ENCODE measurements at regions not wholly inside any gene's neighbourhood (a gene's known extent, or its start where the extent isn't known, plus 50 kb on each side); places are given as distances from the start of the nearest gene placed in this dataset.

DNA sequence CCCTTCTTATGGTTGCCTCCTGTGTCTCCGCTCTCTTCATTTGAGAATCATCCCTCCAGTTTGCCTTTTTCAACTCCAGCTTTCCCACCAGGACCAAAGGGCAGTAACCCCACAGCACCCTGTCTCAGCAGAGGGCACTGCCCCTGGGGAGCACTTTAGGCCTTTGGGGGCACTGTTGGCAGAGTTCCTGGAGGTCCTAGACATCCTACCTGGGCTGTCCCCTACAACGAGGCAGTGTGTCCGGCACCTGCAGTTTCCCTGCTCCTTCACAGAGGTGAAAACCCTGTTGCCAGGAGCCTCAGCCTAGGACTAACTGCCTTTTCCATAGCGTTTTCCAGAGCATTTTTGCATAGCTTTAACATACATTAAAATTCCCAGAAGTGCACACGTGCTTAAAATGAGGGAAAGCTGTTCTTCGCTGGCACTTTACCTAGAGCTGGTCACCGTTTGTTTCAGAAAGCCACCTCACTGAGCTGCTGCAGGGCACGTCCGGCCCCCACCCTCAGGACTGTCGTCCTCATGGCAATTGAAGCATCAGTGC lies 234.9 kb downstream of the TEX29 start:
- peaks cover 18% of the 10 kb centered on the region for H3K27me3 ChIP-seq
- H3K4me3 ChIP-seq = no peak overlapping the region
- TF ChIP-seq, protein P1, sequence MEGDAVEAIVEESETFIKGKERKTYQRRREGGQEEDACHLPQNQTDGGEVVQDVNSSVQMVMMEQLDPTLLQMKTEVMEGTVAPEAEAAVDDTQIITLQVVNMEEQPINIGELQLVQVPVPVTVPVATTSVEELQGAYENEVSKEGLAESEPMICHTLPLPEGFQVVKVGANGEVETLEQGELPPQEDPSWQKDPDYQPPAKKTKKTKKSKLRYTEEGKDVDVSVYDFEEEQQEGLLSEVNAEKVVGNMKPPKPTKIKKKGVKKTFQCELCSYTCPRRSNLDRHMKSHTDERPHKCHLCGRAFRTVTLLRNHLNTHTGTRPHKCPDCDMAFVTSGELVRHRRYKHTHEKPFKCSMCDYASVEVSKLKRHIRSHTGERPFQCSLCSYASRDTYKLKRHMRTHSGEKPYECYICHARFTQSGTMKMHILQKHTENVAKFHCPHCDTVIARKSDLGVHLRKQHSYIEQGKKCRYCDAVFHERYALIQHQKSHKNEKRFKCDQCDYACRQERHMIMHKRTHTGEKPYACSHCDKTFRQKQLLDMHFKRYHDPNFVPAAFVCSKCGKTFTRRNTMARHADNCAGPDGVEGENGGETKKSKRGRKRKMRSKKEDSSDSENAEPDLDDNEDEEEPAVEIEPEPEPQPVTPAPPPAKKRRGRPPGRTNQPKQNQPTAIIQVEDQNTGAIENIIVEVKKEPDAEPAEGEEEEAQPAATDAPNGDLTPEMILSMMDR (IDR thresholded peaks at IDR 0.05; ENCODE audit: low read depth, low read length) = no peak
- no peak for DNase-seq (ENCODE audit: low read depth in 1 of 2, low spot score in 1 of 2)
- H3K4me1 ChIP-seq (ENCODE audit: low read depth) = no peaks in the 10 kb centered on the region
- H3K27ac ChIP-seq = no peak overlapping the region
- no peaks in the 10 kb centered on the region for H3K36me3 ChIP-seq
- no peaks in the 10 kb centered on the region for H3K9me3 ChIP-seq (ENCODE audit: low read depth)

DNA sequence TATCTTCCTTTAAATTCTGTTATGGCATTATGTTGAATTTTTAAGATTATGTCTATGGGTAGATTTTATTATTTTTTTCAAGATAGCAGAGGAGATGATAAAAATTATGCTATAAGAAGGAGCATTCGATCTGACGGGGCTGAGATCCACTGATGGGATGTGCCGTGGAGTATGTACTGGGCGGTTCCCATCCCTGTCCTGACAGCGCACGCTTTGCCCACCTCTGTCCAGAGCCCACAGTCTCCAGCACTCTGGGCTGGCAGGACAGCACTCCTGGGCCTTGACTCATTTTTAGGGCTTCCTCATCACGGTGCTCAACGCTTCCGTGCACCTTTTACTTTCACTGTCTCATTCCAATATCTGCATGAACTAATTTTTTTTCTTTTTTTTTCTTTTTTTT lies 235.5 kb downstream of the TEX29 start:
- no peak overlapping the region for H3K4me3 ChIP-seq
- H3K36me3 ChIP-seq = no peaks in the 10 kb centered on the region
- no peaks in the 10 kb centered on the region for H3K9me3 ChIP-seq (ENCODE audit: low read depth)
- peaks cover 15% of the 10 kb centered on the region for H3K27me3 ChIP-seq
- DNase-seq (ENCODE audit: low read depth in 1 of 2, low spot score in 1 of 2) = no peak
- no peak overlapping the region for H3K27ac ChIP-seq
- no peaks in the 10 kb centered on the region for H3K4me1 ChIP-seq (ENCODE audit: low read depth)
- TF ChIP-seq, protein P1 (IDR thresholded peaks at IDR 0.05; ENCODE audit: low read depth, low read length) = no peak

DNA sequence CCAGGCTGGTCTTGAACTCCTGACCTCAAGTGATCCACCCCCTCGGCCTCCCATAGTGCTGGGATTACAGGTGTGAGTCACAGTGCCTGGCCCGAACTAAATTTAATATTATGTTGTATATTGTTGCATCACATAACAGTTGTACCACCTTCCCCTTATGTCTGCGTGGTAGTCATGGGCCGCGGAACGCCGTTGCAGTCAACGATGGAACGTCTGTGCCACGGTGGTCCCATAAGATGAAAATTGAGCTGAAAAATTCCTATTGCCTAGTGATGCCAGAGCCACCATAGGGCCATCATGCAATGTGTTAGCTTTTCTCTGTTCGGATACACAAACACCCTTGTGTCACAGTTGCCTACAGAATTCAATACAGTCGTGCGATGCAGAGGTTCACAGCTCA lies 236.1 kb downstream of the TEX29 start:
- TF ChIP-seq, protein P1 (IDR thresholded peaks at IDR 0.05; ENCODE audit: low read depth, low read length) = no peak
- no peak overlapping the region for H3K27ac ChIP-seq
- DNase-seq (ENCODE audit: low read depth in 1 of 2, low spot score in 1 of 2) = no peak
- no peak overlapping the region for H3K4me3 ChIP-seq
- H3K27me3 ChIP-seq = peaks cover 9% of the 10 kb centered on the region
- no peaks in the 10 kb centered on the region for H3K4me1 ChIP-seq (ENCODE audit: low read depth)
- H3K36me3 ChIP-seq = no peaks in the 10 kb centered on the region
- no peaks in the 10 kb centered on the region for H3K9me3 ChIP-seq (ENCODE audit: low read depth)

DNA sequence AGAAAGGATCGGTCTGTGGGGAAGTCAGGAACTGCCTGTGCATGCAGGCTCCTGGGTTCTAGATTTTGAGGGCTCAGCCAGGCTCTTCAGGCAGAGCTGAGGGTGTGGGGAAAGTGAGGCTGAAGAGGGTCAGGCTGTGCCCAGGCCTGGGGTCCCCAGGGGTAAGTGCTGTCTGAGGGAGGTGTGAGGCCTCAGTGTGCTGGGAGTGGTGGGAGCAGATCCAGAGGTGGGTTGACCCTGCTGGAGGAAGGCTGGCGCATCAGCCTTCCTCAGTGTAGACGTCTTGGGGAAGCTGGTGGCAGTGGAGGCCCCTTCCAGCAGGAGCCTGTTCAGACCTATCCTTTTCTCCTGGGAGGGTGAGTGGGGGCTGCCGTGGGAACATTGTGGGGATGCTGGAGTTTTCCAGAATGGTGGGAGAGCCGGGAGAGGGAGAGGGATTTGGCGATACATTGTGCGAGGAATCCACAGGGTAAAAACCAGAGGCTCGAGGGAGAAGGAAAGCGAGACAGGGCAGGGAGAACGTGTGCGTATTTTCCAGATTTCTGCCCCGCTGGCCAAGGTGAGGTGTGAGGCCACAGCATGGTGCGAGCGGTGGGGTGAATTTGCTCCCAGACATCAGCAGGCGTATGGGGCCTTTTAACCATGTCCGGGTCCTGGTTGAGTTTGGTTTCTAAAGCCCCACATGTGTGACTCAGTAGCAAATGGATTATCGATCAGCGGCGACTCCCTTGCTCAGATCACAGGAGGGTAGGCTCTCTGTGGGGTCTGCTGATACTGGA lies 237.7 kb downstream of the TEX29 start:
- Histone ChIP-seq H3K36me3 (no peaks in the 10 kb centered on the region), H3K27ac (no peak overlapping the region), H3K4me3 (no peak overlapping the region), H3K27me3 (peaks cover 2% of the 10 kb centered on the region), H3K9me3 (ENCODE audit: low read depth) (no peaks in the 10 kb centered on the region), H3K4me1 (ENCODE audit: low read depth) (no peaks in the 10 kb centered on the region)
- no peak for DNase-seq (ENCODE audit: low read depth in 1 of 2, low spot score in 1 of 2)
- TF ChIP-seq, protein P1 (IDR thresholded peaks at IDR 0.05; ENCODE audit: low read depth, low read length) = no peak

DNA sequence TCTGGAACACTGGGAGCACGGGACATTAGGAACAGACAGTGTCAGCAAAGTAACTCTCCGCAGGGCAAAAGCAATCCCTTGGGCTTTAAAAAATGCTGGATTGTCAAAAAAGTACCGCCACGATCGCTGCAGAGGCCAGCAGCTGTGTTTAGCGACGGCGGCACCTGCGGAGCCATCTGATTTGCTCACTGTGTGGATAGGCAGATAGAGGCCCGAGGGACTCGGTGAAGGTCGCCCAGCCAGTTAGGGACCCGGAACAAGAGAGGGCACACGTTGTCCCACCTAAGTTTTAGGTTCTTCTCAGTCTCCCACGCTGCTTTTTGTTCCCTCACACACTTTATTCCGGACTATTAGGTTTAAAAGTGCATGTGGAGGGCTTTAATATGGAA lies 238.3 kb downstream of the TEX29 start:
- Histone ChIP-seq H3K27ac (no peak overlapping the region), H3K27me3 (no peaks in the 10 kb centered on the region), H3K4me3 (no peak overlapping the region), H3K9me3 (ENCODE audit: low read depth) (no peaks in the 10 kb centered on the region), H3K4me1 (ENCODE audit: low read depth) (no peaks in the 10 kb centered on the region), H3K36me3 (no peaks in the 10 kb centered on the region)
- TF ChIP-seq, protein P1 (IDR thresholded peaks at IDR 0.05; ENCODE audit: low read depth, low read length) = no peak
- DNase-seq (ENCODE audit: low read depth in 1 of 2, low spot score in 1 of 2) = no peak

Measured in cardiac muscle cell (in vitro differentiated cells and primary cell).